ENCODE measurements at regions not wholly inside any gene's neighbourhood (a gene's known extent, or its start where the extent isn't known, plus 50 kb on each side); places are given as distances from the start of the nearest gene placed in this dataset.

GRCh38 chr10:33715303-33715975 lies 381.0 kb upstream of the NRP1 start:
- Histone ChIP-seq H4K20me1 (ENCODE audit: control insufficient read depth, insufficient read depth, low read length, poor library complexity, severe bottlenecking) (no peaks in the 10 kb centered on the region), H3K27me3 (replicated peaks in 1 of 4; ENCODE audit: control extremely low read depth in 1 of 4, control insufficient read depth in 3 of 4, insufficient read depth in 4 of 4, low read length in 3 of 4) (no peaks in the 10 kb centered on the region), H3K4me1 (ENCODE audit: control insufficient read depth in 2 of 2, insufficient read depth in 2 of 2, low read length in 2 of 2) (no peaks in the 10 kb centered on the region), H3K36me3 (replicated peaks in 1 of 2; ENCODE audit: control extremely low read depth in 1 of 2, control insufficient read depth in 1 of 2, extremely low read depth in 1 of 2, insufficient read depth in 2 of 2, low read length in 1 of 2) (no peaks in the 10 kb centered on the region), H3K9ac (ENCODE audit: low read length) (no peak overlapping the region), H3K79me2 (ENCODE audit: control insufficient read depth, insufficient read depth, low read length) (no peaks in the 10 kb centered on the region), H3K9me3 (ENCODE audit: control extremely low read depth in 1 of 3, control insufficient read depth in 2 of 3, insufficient read depth in 1 of 3, low read length in 2 of 3) (peaks cover 0 to 10% (median 0%) of the 10 kb centered on the region in 3 donors), H3K27ac (ENCODE audit: low read length in 2 of 2) (no peak overlapping the region), H2AFZ (ENCODE audit: insufficient read depth, low read depth, low read length, poor library complexity, severe bottlenecking) (no peak overlapping the region), H3K4me2 (replicated peaks; ENCODE audit: low read depth, low read length, poor library complexity, severe bottlenecking) (no peak overlapping the region), H3K4me3 (ENCODE audit: control extremely low read depth in 1 of 5, extremely low read depth in 1 of 5, insufficient read depth in 1 of 5, low read depth in 2 of 5, low read length in 4 of 5) (no peak overlapping the region)
- H3K27ac Mint-ChIP-seq = no peak overlapping the region
- no peaks in the 10 kb centered on the region for H3K27me3 Mint-ChIP-seq
- intact Hi-C loops (cut with micrococcal nuclease) = no loop called here
- ATAC-seq (ENCODE audit: low read depth) = no peak
- DNase-seq = no peak
- peaks cover 3% of the 10 kb centered on the region for H3K9me3 Mint-ChIP-seq (ENCODE audit: insufficient read depth)
- 49% methylated on average over 11 of the region's 16 CpGs for WGBS (ENCODE audit: insufficient coverage)
- H3K4me1 Mint-ChIP-seq = no peaks in the 10 kb centered on the region
- no peak overlapping the region for H3K4me3 Mint-ChIP-seq
- TF ChIP-seq CTCF (IDR thresholded peaks at IDR 0.05) (no peak), EZH2 (IDR thresholded peaks at IDR 0.05; ENCODE audit: borderline replicate concordance, insufficient read depth, low read depth, low read length, poor library complexity, severe bottlenecking) (no peak)
- POLR2A ChIA-PET = no interaction called here
- CTCF ChIA-PET = no interaction called here

- H2AFZ ChIP-seq (ENCODE audit: insufficient read depth, low read depth, low read length, poor library complexity, severe bottlenecking) = no peak overlapping the region
- H3K27ac ChIP-seq (ENCODE audit: low read length in 2 of 2) = no peak overlapping the region
- Mint-ChIP-seq H3K27ac (no peak overlapping the region), H3K4me1 (no peaks in the 10 kb centered on the region), H3K27me3 (no peaks in the 10 kb centered on the region), H3K9me3 (ENCODE audit: insufficient read depth) (no peaks in the 10 kb centered on the region), H3K4me3 (no peak overlapping the region)
- no peaks in the 10 kb centered on the region for H3K79me2 ChIP-seq (ENCODE audit: control insufficient read depth, insufficient read depth, low read length)
- WGBS (ENCODE audit: insufficient coverage) = 91% methylated on average over 7 of the region's 7 CpGs
- intact Hi-C loops (cut with micrococcal nuclease) = no loop called here
- no peaks in the 10 kb centered on the region for H3K27me3 ChIP-seq (replicated peaks in 1 of 4; ENCODE audit: control extremely low read depth in 1 of 4, control insufficient read depth in 3 of 4, insufficient read depth in 4 of 4, low read length in 3 of 4)
- no peaks in the 10 kb centered on the region for H3K36me3 ChIP-seq (replicated peaks in 1 of 2; ENCODE audit: control extremely low read depth in 1 of 2, control insufficient read depth in 1 of 2, extremely low read depth in 1 of 2, insufficient read depth in 2 of 2, low read length in 1 of 2)
- ATAC-seq (ENCODE audit: low read depth) = no peak
- no peak for TF ChIP-seq EZH2 (IDR thresholded peaks at IDR 0.05; ENCODE audit: borderline replicate concordance, insufficient read depth, low read depth, low read length, poor library complexity, severe bottlenecking)
- no peak for TF ChIP-seq CTCF (IDR thresholded peaks at IDR 0.05)
- peaks cover 0 to 6% (median 0%) of the 10 kb centered on the region in 3 donors for H3K9me3 ChIP-seq (ENCODE audit: control extremely low read depth in 1 of 3, control insufficient read depth in 2 of 3, insufficient read depth in 1 of 3, low read length in 2 of 3)
- no peak for DNase-seq
- no peaks in the 10 kb centered on the region for H4K20me1 ChIP-seq (ENCODE audit: control insufficient read depth, insufficient read depth, low read length, poor library complexity, severe bottlenecking)
- no peak overlapping the region for H3K4me2 ChIP-seq (replicated peaks; ENCODE audit: low read depth, low read length, poor library complexity, severe bottlenecking)
- H3K4me1 ChIP-seq (ENCODE audit: control insufficient read depth in 2 of 2, insufficient read depth in 2 of 2, low read length in 2 of 2) = no peaks in the 10 kb centered on the region
- CTCF ChIA-PET = no interaction called here
- H3K4me3 ChIP-seq (ENCODE audit: control extremely low read depth in 1 of 5, extremely low read depth in 1 of 5, insufficient read depth in 1 of 5, low read depth in 2 of 5, low read length in 4 of 5) = no peak overlapping the region
- H3K9ac ChIP-seq (ENCODE audit: low read length) = no peak overlapping the region
- POLR2A ChIA-PET = no interaction called here
These were observed 378.4 kb upstream of the NRP1 start for GRCh38 chr10:33712825-33713224.

All from B cell (primary cell).